Right renal pelvis (tissue), 4 donors: ENCODE measurements at regions not wholly inside any gene's neighbourhood (a gene's known extent, or its start where the extent isn't known, plus 50 kb on each side); places are given as distances from the start of the nearest gene placed in this dataset.

Experiments
- DNase-seq, 4 donors: peaks; one replicate each; pipeline ENCODE4 v3.0.0-alpha.2; 2013; ENCODE audit warnings: low read depth in 4 of 4, low spot score in 3 of 4, missing footprints in 1 of 4

GRCh38 chr5:178808886-178809285 lies 50.9 kb upstream of the ZNF354B start:
- no peak for DNase-seq

- no peak for DNase-seq
Observed at GRCh38 chr5:178801021-178801420, 58.7 kb upstream of the ZNF354B start.

GRCh38 chr5:178797546-178798440 lies 62.0 kb upstream of the ZNF354B start:
- no peak for DNase-seq

- DNase-seq = no peak
Observed at GRCh38 chr5:178797101-178797521, 62.6 kb upstream of the ZNF354B start.

- DNase-seq = no peak
Observed at GRCh38 chr5:178796165-178796945, 63.4 kb upstream of the ZNF354B start.

- no peak for DNase-seq
Observed at GRCh38 chr5:178794433-178794832, 64.0 kb upstream of the ZNF354A start.

- DNase-seq = no peak
Observed at GRCh38 chr5:178793696-178794095, 63.2 kb upstream of the ZNF354A start.

- DNase-seq = peak in 2 of 4 donors; percentile 23 to 25
Observed at GRCh38 chr5:178793151-178793550, 62.7 kb upstream of the ZNF354A start.

GRCh38 chr5:178791976-178792375 lies 61.5 kb upstream of the ZNF354A start:
- DNase-seq = no peak

GRCh38 chr5:178790371-178790770 lies 59.9 kb upstream of the ZNF354A start:
- DNase-seq = no peak

GRCh38 chr5:178788381-178789085 lies 58.1 kb upstream of the ZNF354A start:
- DNase-seq = no peak

GRCh38 chr5:178787889-178788288 lies 57.4 kb upstream of the ZNF354A start:
- no peak for DNase-seq

- peak in 3 of 4 donors; percentile 23 to 58 (median 42) for DNase-seq
Observed at GRCh38 chr5:178786859-178787499, 56.5 kb upstream of the ZNF354A start.

- DNase-seq = no peak
Observed at GRCh38 chr5:178786417-178786816, 56.0 kb upstream of the ZNF354A start.

GRCh38 chr5:178785999-178786398 lies 55.5 kb upstream of the ZNF354A start:
- no peak for DNase-seq

- DNase-seq = no peak
Observed at GRCh38 chr5:178784391-178784790, 53.9 kb upstream of the ZNF354A start.

GRCh38 chr5:178781936-178782335 lies 51.5 kb upstream of the ZNF354A start:
- no peak for DNase-seq

- DNase-seq = no peak
Observed at GRCh38 chr5:178780581-178781498, 50.4 kb upstream of the ZNF354A start.
